Type B pancreatic cell (in vitro differentiated cells): ENCODE measurements at regions not wholly inside any gene's neighbourhood (a gene's known extent, or its start where the extent isn't known, plus 50 kb on each side); places are given as distances from the start of the nearest gene placed in this dataset.
"Not testable (repeated sequence)": the region's sequence is repeated elsewhere in the genome, so short reads cannot be mapped to it uniquely, and the experiment has no call there.

Experiments used
- DNase-seq: peaks from one replicate; pipeline ENCODE4 v3.0.0; 2021; ENCODE audit warnings: mixed read lengths; ENCODE audit not compliant: unreplicated experiment; ENCODE audit errors: extremely low spot score
- H3K27ac Mint-ChIP-seq: 2 replicates; pipeline ENCODE4 v1.8.0; 2021; ENCODE audit warnings: mild to moderate bottlenecking, mixed read lengths
- H3K27me3 Mint-ChIP-seq: 2 replicates; pipeline ENCODE4 v1.8.0; 2021; ENCODE audit warnings: mixed read lengths
- H3K36me3 Mint-ChIP-seq: 2 replicates; pipeline ENCODE4 v1.8.0; 2021; ENCODE audit warnings: mixed read lengths
- H3K4me1 Mint-ChIP-seq: one replicate; pipeline ENCODE4 v1.8.0; 2021; ENCODE audit warnings: mixed read lengths; ENCODE audit not compliant: unreplicated experiment
- H3K4me3 Mint-ChIP-seq: 2 replicates; pipeline ENCODE4 v1.8.0; 2021; ENCODE audit warnings: mild to moderate bottlenecking, mixed read lengths
- H3K9me3 Mint-ChIP-seq: 2 replicates; pipeline ENCODE4 v1.8.0; 2021; ENCODE audit warnings: mixed read lengths
- CTCF ChIP-seq: fragments of 200-600 bp; sonication (generic); conservative IDR thresholded peaks from 2 replicates; pipeline ENCODE4 v1.5.0; 2021; ENCODE audit warnings: antibody characterized with exemption, mild to moderate bottlenecking

- H3K27ac Mint-ChIP-seq, result no peak overlapping the region
- TF ChIP-seq CTCF, result no peak
- H3K27me3 Mint-ChIP-seq, result no peaks in the 10 kb centered on the region
- no peaks in the 10 kb centered on the region for H3K4me1 Mint-ChIP-seq
- no peak for DNase-seq
- H3K9me3 Mint-ChIP-seq, result no peaks in the 10 kb centered on the region
- H3K36me3 Mint-ChIP-seq, result no peaks in the 10 kb centered on the region
- H3K4me3 Mint-ChIP-seq, result no peak overlapping the region
Observed at GRCh38 chr2:192536922-192537624, 342.3 kb upstream of the TMEFF2 start.

- TF ChIP-seq CTCF, result no peak
- no peak overlapping the region for H3K27ac Mint-ChIP-seq
- no peak for DNase-seq
- no peak overlapping the region for H3K4me3 Mint-ChIP-seq
- no peaks in the 10 kb centered on the region for H3K4me1 Mint-ChIP-seq
- no peaks in the 10 kb centered on the region for H3K9me3 Mint-ChIP-seq
- H3K27me3 Mint-ChIP-seq, result no peaks in the 10 kb centered on the region
- H3K36me3 Mint-ChIP-seq, result no peaks in the 10 kb centered on the region
Observed at GRCh38 chr2:192535956-192536921, 341.5 kb upstream of the TMEFF2 start.

- no peak for TF ChIP-seq CTCF
- no peaks in the 10 kb centered on the region for H3K9me3 Mint-ChIP-seq
Observed at GRCh38 chr2:192534072-192534471, 339.3 kb upstream of the TMEFF2 start.

GRCh38 chr2:192524642-192525251 is 330.0 kb upstream of the TMEFF2 start:
- not testable (repeated sequence) for DNase-seq, H3K9me3 Mint-ChIP-seq, H3K4me1 Mint-ChIP-seq

More at GRCh38 chr2:192534072-192534471, 339.3 kb upstream of the TMEFF2 start:
- no peaks in the 10 kb centered on the region for H3K4me1 Mint-ChIP-seq
- H3K36me3 Mint-ChIP-seq, result no peaks in the 10 kb centered on the region
- no peaks in the 10 kb centered on the region for H3K27me3 Mint-ChIP-seq
- DNase-seq, result no peak
- no peak overlapping the region for H3K4me3 Mint-ChIP-seq
- H3K27ac Mint-ChIP-seq, result no peak overlapping the region

GRCh38 chr2:192524214-192524613 is 329.5 kb upstream of the TMEFF2 start:
- H3K9me3 Mint-ChIP-seq, H3K27me3 Mint-ChIP-seq, H3K36me3 Mint-ChIP-seq, H3K4me1 Mint-ChIP-seq, DNase-seq, H3K4me3 Mint-ChIP-seq, H3K27ac Mint-ChIP-seq: not testable (repeated sequence)

More at GRCh38 chr2:192524642-192525251, 330.0 kb upstream of the TMEFF2 start:
- not testable (repeated sequence) for H3K36me3 Mint-ChIP-seq, H3K27ac Mint-ChIP-seq, H3K27me3 Mint-ChIP-seq, H3K4me3 Mint-ChIP-seq

GRCh38 chr2:192515937-192516336 is 321.2 kb upstream of the TMEFF2 start:
- no peaks in the 10 kb centered on the region for H3K9me3 Mint-ChIP-seq
- no peak for DNase-seq
- H3K4me3 Mint-ChIP-seq, result no peak overlapping the region
- TF ChIP-seq CTCF, result no peak
- H3K27me3 Mint-ChIP-seq, result no peaks in the 10 kb centered on the region
- H3K36me3 Mint-ChIP-seq, result no peaks in the 10 kb centered on the region
- no peaks in the 10 kb centered on the region for H3K4me1 Mint-ChIP-seq
- no peak overlapping the region for H3K27ac Mint-ChIP-seq
